Neural cell (in vitro differentiated cells): ENCODE measurements at regions not wholly inside any gene's neighbourhood (a gene's known extent, or its start where the extent isn't known, plus 50 kb on each side); places are given as distances from the start of the nearest gene placed in this dataset.

Source experiments
- H2AFZ ChIP-seq: fragments of 200-600, 300-800 bp; sonication (generic), shearing (Covaris generic); 2 replicates; pipeline ENCODE4 v1.6.0; 2014; ENCODE audit warnings: low read depth, mild to moderate bottlenecking, antibody characterized with exemption, low read length, moderate library complexity
- H3F3A ChIP-seq: fragments of 200-600 bp; shearing (Covaris generic); 2 replicates; pipeline ENCODE4 v1.6.1; 2016; ENCODE audit warnings: mild to moderate bottlenecking, moderate library complexity, mixed read lengths, antibody characterized with exemption, low read length; ENCODE audit not compliant: insufficient read depth, poor library complexity, severe bottlenecking
- H3K27ac ChIP-seq: fragments of 200-600, 300-800 bp; sonication (generic), shearing (Covaris generic); 2 replicates; pipeline ENCODE4 v1.5.1; 2014; ENCODE audit warnings: mild to moderate bottlenecking, low read length, moderate library complexity
- H3K27me3 ChIP-seq: fragments of 300-800, 200-600 bp; sonication (generic), shearing (Covaris generic); 2 replicates; pipeline ENCODE4 v1.6.0; 2014; ENCODE audit warnings: mild to moderate bottlenecking, low read depth, low read length, moderate library complexity; ENCODE audit not compliant: insufficient read depth
- H3K36me3 ChIP-seq: fragments of 300-800, 200-600 bp; sonication (generic), shearing (Covaris generic); 2 replicates; pipeline ENCODE4 v1.5.1; 2014; ENCODE audit warnings: mild to moderate bottlenecking, antibody characterized with exemption, low read length, moderate library complexity; ENCODE audit not compliant: insufficient read depth
- H3K4me2 ChIP-seq: fragments of 300-800, 200-600 bp; sonication (generic), shearing (Covaris generic); 2 replicates; pipeline ENCODE4 v1.6.0; 2014; ENCODE audit warnings: mild to moderate bottlenecking, low read length
- H3K4me3 ChIP-seq: fragments of 300-800, 200-600 bp; sonication (generic), shearing (Covaris generic); 2 replicates; pipeline ENCODE4 v1.5.1; 2014; ENCODE audit warnings: mild to moderate bottlenecking, low read length, moderate library complexity
- H3K79me2 ChIP-seq: fragments of 200-600 bp; shearing (Covaris generic); replicated peaks from 2 replicates; pipeline ENCODE4 v1.6.0; 2014; ENCODE audit warnings: mild to moderate bottlenecking, low read length, moderate library complexity; ENCODE audit not compliant: insufficient read depth
- H3K9ac ChIP-seq: fragments of 300-800, 200-600 bp; sonication (generic), shearing (Covaris generic); 2 replicates; pipeline ENCODE4 v1.6.1; 2016; ENCODE audit warnings: mild to moderate bottlenecking, low read length, mixed read lengths
- H3K9me2 ChIP-seq: fragments of 200-600 bp; shearing (Covaris generic); 2 replicates; pipeline ENCODE4 v1.6.1; 2016; ENCODE audit warnings: mild to moderate bottlenecking, low read length, mixed read lengths; ENCODE audit not compliant: insufficient read depth
- H3K9me3 ChIP-seq: fragments of 200-600, 300-800 bp; sonication (generic), shearing (Covaris generic); 2 replicates; pipeline ENCODE4 v1.6.1; 2016; ENCODE audit warnings: mild to moderate bottlenecking, mixed run types, low read length, moderate library complexity, mixed read lengths
- H4K20me1 ChIP-seq: fragments of 200-600 bp; shearing (Covaris generic); 2 replicates; pipeline ENCODE4 v1.6.1; 2016; ENCODE audit warnings: mild to moderate bottlenecking, mixed run types; ENCODE audit not compliant: insufficient read depth
- EP300 ChIP-seq: fragments of 450-650 bp; conservative IDR thresholded peaks from 2 replicates; pipeline ENCODE4 v1.6.1; 2014; ENCODE audit warnings: antibody characterized with exemption, mild to moderate bottlenecking, moderate library complexity; ENCODE audit not compliant: poor library complexity, severe bottlenecking
- EZH2 ChIP-seq: fragments of 200-600, 300-800 bp; shearing (Covaris generic), sonication (generic); IDR thresholded peaks from 2 replicates; pipeline ENCODE4 v1.6.1; 2014; ENCODE audit warnings: antibody characterized with exemption, low read length, borderline replicate concordance, mild to moderate bottlenecking; ENCODE audit not compliant: insufficient read depth, poor library complexity, severe bottlenecking
- MXI1 ChIP-seq: fragments of 450-650 bp; conservative IDR thresholded peaks from 2 replicates; pipeline ENCODE4 v1.6.1; 2014; ENCODE audit warnings: antibody characterized with exemption, mild to moderate bottlenecking; ENCODE audit not compliant: poor library complexity, severe bottlenecking
- POLR2AphosphoS5 ChIP-seq: IDR thresholded peaks from 2 replicates; pipeline ENCODE4 v1.6.1; 2012
- RAD21 ChIP-seq: fragments of 450-650 bp; conservative IDR thresholded peaks from 2 replicates; pipeline ENCODE4 v1.6.1; 2014; ENCODE audit warnings: antibody characterized with exemption, mild to moderate bottlenecking, moderate library complexity
- SMC3 ChIP-seq: fragments of 450-650 bp; conservative IDR thresholded peaks from 2 replicates; pipeline ENCODE4 v1.6.1; 2014; ENCODE audit warnings: antibody characterized with exemption, mild to moderate bottlenecking, moderate library complexity; ENCODE audit not compliant: poor library complexity
- TAF1 ChIP-seq: IDR thresholded peaks from 2 replicates; pipeline ENCODE4 v1.6.1; 2012; ENCODE audit warnings: low read depth
- TF ChIP-seq, protein P1 (sequence below): IDR thresholded peaks from 2 replicates; pipeline ENCODE4 v1.6.1; 2012; ENCODE audit warnings: borderline replicate concordance
- TF ChIP-seq, protein P2 (sequence below): fragments of 450-650 bp; IDR thresholded peaks from 2 replicates; pipeline ENCODE4 v1.5.1; 2014; ENCODE audit warnings: antibody characterized with exemption, mild to moderate bottlenecking, moderate library complexity; ENCODE audit not compliant: poor library complexity, severe bottlenecking

DNA sequence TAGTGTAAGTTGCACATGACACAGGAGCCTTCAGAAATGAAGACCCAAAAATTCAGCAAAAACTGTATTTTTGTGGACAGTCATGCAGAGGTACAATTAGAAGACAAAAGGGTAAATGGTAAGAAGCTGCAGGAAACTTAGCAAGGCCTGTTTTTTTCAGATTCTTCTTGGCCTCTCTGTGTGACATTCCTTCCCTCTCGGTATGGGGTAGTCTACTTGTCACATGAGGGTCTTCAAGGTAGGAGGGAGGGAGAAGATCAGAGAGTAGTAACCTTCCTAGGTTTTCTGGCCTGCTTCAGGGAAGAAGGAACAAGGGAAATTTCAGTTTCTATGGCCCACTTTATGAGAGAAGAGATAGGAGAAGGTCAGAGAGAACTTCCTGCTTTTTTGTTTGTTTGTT, 230.4 kb upstream of the PPP1R2C start:
- H2AFZ ChIP-seq: no peak overlapping the region
- no peaks in the 10 kb centered on the region for H3K9me2 ChIP-seq
- H3K4me3 ChIP-seq: no peak overlapping the region
- H3K27ac ChIP-seq: no peak overlapping the region
- no peaks in the 10 kb centered on the region for H4K20me1 ChIP-seq
- no peaks in the 10 kb centered on the region for H3K79me2 ChIP-seq
- H3K9me3 ChIP-seq: no peaks in the 10 kb centered on the region
- no peaks in the 10 kb centered on the region for H3K36me3 ChIP-seq
- no peak overlapping the region for H3K4me2 ChIP-seq
- no peaks in the 10 kb centered on the region for H3F3A ChIP-seq
- no peak overlapping the region for H3K9ac ChIP-seq
- H3K27me3 ChIP-seq: no peaks in the 10 kb centered on the region
- TF ChIP-seq RAD21 (no peak), SMC3 (no peak), EP300 (no peak), TAF1 (no peak), MXI1 (no peak), POLR2AphosphoS5 (no peak), EZH2 (no peak)
- TF ChIP-seq, protein P1, sequence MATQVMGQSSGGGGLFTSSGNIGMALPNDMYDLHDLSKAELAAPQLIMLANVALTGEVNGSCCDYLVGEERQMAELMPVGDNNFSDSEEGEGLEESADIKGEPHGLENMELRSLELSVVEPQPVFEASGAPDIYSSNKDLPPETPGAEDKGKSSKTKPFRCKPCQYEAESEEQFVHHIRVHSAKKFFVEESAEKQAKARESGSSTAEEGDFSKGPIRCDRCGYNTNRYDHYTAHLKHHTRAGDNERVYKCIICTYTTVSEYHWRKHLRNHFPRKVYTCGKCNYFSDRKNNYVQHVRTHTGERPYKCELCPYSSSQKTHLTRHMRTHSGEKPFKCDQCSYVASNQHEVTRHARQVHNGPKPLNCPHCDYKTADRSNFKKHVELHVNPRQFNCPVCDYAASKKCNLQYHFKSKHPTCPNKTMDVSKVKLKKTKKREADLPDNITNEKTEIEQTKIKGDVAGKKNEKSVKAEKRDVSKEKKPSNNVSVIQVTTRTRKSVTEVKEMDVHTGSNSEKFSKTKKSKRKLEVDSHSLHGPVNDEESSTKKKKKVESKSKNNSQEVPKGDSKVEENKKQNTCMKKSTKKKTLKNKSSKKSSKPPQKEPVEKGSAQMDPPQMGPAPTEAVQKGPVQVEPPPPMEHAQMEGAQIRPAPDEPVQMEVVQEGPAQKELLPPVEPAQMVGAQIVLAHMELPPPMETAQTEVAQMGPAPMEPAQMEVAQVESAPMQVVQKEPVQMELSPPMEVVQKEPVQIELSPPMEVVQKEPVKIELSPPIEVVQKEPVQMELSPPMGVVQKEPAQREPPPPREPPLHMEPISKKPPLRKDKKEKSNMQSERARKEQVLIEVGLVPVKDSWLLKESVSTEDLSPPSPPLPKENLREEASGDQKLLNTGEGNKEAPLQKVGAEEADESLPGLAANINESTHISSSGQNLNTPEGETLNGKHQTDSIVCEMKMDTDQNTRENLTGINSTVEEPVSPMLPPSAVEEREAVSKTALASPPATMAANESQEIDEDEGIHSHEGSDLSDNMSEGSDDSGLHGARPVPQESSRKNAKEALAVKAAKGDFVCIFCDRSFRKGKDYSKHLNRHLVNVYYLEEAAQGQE: no peak
- TF ChIP-seq, protein P2, sequence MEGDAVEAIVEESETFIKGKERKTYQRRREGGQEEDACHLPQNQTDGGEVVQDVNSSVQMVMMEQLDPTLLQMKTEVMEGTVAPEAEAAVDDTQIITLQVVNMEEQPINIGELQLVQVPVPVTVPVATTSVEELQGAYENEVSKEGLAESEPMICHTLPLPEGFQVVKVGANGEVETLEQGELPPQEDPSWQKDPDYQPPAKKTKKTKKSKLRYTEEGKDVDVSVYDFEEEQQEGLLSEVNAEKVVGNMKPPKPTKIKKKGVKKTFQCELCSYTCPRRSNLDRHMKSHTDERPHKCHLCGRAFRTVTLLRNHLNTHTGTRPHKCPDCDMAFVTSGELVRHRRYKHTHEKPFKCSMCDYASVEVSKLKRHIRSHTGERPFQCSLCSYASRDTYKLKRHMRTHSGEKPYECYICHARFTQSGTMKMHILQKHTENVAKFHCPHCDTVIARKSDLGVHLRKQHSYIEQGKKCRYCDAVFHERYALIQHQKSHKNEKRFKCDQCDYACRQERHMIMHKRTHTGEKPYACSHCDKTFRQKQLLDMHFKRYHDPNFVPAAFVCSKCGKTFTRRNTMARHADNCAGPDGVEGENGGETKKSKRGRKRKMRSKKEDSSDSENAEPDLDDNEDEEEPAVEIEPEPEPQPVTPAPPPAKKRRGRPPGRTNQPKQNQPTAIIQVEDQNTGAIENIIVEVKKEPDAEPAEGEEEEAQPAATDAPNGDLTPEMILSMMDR: no peak

DNA sequence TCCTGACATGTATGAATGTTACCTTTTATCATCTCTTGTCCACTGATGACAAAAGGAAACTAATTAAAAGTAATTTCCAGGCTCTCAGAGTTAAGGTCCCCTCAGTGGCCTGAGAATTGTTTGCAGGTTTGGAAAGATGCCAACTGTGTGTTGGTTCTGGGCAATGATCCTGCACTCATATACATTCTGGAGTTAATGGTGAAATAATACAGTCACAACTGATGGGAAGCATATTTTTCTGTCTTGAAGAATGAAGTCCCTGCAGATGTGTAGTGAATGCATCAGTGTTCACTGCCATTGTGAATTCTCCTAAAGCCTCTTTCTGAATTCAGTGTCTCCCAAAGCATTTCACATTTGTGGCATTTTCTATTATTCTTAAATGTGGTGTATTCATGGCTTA, 238.1 kb upstream of the PPP1R2C start:
- Histone ChIP-seq H4K20me1 (no peaks in the 10 kb centered on the region), H2AFZ (no peak overlapping the region), H3K27me3 (no peaks in the 10 kb centered on the region), H3K79me2 (no peaks in the 10 kb centered on the region), H3K27ac (no peak overlapping the region), H3F3A (no peaks in the 10 kb centered on the region), H3K36me3 (no peaks in the 10 kb centered on the region), H3K9ac (no peak overlapping the region), H3K4me3 (no peak overlapping the region), H3K4me2 (no peak overlapping the region), H3K9me2 (no peaks in the 10 kb centered on the region), H3K9me3 (no peaks in the 10 kb centered on the region)
- no peak for TF ChIP-seq RAD21
- no peak for TF ChIP-seq EZH2
- TF ChIP-seq TAF1: no peak
- TF ChIP-seq, protein P2: no peak
- TF ChIP-seq SMC3: no peak
- TF ChIP-seq, protein P1: no peak
- TF ChIP-seq POLR2AphosphoS5: no peak
- no peak for TF ChIP-seq MXI1
- no peak for TF ChIP-seq EP300
